NCI-H2081 (cell line): ENCODE measurements at regions not wholly inside any gene's neighbourhood (a gene's known extent, or its start where the extent isn't known, plus 50 kb on each side); places are given as distances from the start of the nearest gene placed in this dataset.
A peak's percentile ranks its signal among the peaks of the same experiment; 100 is the strongest.
"Not testable (repeated sequence)": the region's sequence is repeated elsewhere in the genome, so short reads cannot be mapped to it uniquely, and the experiment has no call there.

Source experiments
- DNase-seq, 2 experiments: peaks; one replicate each; lab custom pipeline; 2025; lab: John Stamatoyannopoulos, UW

- DNase-seq: not testable (repeated sequence)
These were observed 382.6 kb upstream of the TGIF2LX start for GRCh38 chrX:89539150-89539549.

- not testable (repeated sequence) for DNase-seq
These were observed 364.6 kb upstream of the TGIF2LX start for GRCh38 chrX:89557146-89557545.

- DNase-seq: not testable (repeated sequence)
These were observed 359.6 kb upstream of the TGIF2LX start for GRCh38 chrX:89562079-89562478.

- not testable (repeated sequence) for DNase-seq
These were observed 358.6 kb upstream of the TGIF2LX start for GRCh38 chrX:89563107-89563506.

GRCh38 chrX:89567787-89568186, 353.9 kb upstream of the TGIF2LX start:
- DNase-seq: not testable (repeated sequence)

- DNase-seq: not testable (repeated sequence)
These were observed 339.8 kb upstream of the TGIF2LX start for GRCh38 chrX:89581868-89582267.

- not testable (repeated sequence) for DNase-seq
These were observed 289.9 kb upstream of the TGIF2LX start for GRCh38 chrX:89631858-89632257.

- not testable (repeated sequence) for DNase-seq
These were observed 285.8 kb upstream of the TGIF2LX start for GRCh38 chrX:89635887-89636286.

GRCh38 chrX:89658662-89659061, 263.0 kb upstream of the TGIF2LX start:
- DNase-seq: not testable (repeated sequence)

GRCh38 chrX:89706481-89706880, 215.2 kb upstream of the TGIF2LX start:
- DNase-seq: not testable (repeated sequence)

- DNase-seq: not testable (repeated sequence)
These were observed 214.3 kb upstream of the TGIF2LX start for GRCh38 chrX:89707363-89707927.

GRCh38 chrX:89734367-89734766, 187.3 kb upstream of the TGIF2LX start:
- DNase-seq: not testable (repeated sequence)

- not testable (repeated sequence) for DNase-seq
These were observed 165.2 kb upstream of the TGIF2LX start for GRCh38 chrX:89756466-89756865.

- peak; percentile 3 to 23 for DNase-seq
These were observed 163.9 kb upstream of the TGIF2LX start for GRCh38 chrX:89757767-89758166.

GRCh38 chrX:89759076-89759685, 162.5 kb upstream of the TGIF2LX start:
- not testable (repeated sequence) for DNase-seq

- not testable (repeated sequence) for DNase-seq
These were observed 150.1 kb upstream of the TGIF2LX start for GRCh38 chrX:89771639-89772038.

- DNase-seq: not testable (repeated sequence)
These were observed 110.3 kb upstream of the TGIF2LX start for GRCh38 chrX:89811440-89811839.

- DNase-seq: not testable (repeated sequence)
These were observed 82.0 kb upstream of the TGIF2LX start for GRCh38 chrX:89839723-89840122.

GRCh38 chrX:89871662-89872061, 50.0 kb upstream of the TGIF2LX start:
- DNase-seq: peak; percentile 35 to 61
